ENCODE measurements at regions not wholly inside any gene's neighbourhood (a gene's known extent, or its start where the extent isn't known, plus 50 kb on each side); places are given as distances from the start of the nearest gene placed in this dataset.

DNA sequence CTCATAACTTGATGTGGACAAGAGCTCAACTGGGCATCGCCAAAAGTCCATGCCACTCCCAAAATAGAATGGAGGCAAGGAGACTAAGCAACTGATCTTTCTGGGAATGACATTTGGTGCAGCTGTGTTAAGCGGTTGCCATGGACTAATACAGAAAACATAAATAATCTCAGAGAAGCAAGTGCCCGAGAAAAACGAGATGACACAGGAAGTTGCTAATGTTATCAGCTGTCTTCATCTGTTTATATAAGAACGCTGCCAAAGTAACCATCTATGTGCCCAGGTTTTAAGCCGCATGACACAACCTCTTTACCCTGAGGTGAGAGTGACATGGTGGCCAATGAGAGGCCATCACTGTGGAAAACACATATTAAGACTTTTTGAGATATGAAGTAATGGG, 54.9 kb upstream of the SACS start:
- no peaks in the 10 kb centered on the region for H3K27me3 ChIP-seq
- no peak overlapping the region for H3K27ac ChIP-seq
- intact Hi-C loops (cut with DNase I), result no loop called here
- no peaks in the 10 kb centered on the region for H3K36me3 ChIP-seq
- TF ChIP-seq CTCF (IDR thresholded peaks at IDR 0.05) (no peak), EP300 (IDR thresholded peaks at IDR 0.05) (no peak), POLR2A (IDR thresholded peaks at IDR 0.05) (no peak)
- no peak overlapping the region for H3K4me3 ChIP-seq
- DNase-seq, result no peak
- no peaks in the 10 kb centered on the region for H3K4me1 ChIP-seq (ENCODE audit: insufficient read depth)
- H3K9me3 ChIP-seq, result no peaks in the 10 kb centered on the region
- WGBS, 3 donors, result 55 to 68% (median 66%) methylated on average over 6 of the region's 6 CpGs

GRCh38 chr13:23496255-23496654, 62.8 kb upstream of the SACS start:
- Histone ChIP-seq H3K27ac (no peak overlapping the region), H3K4me3 (no peak overlapping the region), H3K4me1 (ENCODE audit: insufficient read depth) (no peaks in the 10 kb centered on the region), H3K9me3 (no peaks in the 10 kb centered on the region), H3K36me3 (no peaks in the 10 kb centered on the region), H3K27me3 (no peaks in the 10 kb centered on the region)
- intact Hi-C loops (cut with DNase I), result no loop called here
- 93 to 99% (median 94%) methylated on average over 2 of the region's 2 CpGs for WGBS, 3 donors
- no peak for DNase-seq
- TF ChIP-seq CTCF (IDR thresholded peaks at IDR 0.05) (no peak), POLR2A (IDR thresholded peaks at IDR 0.05) (no peak), EP300 (IDR thresholded peaks at IDR 0.05) (no peak)

- Histone ChIP-seq H3K27ac (no peak overlapping the region), H3K4me3 (no peak overlapping the region), H3K36me3 (no peaks in the 10 kb centered on the region), H3K27me3 (no peaks in the 10 kb centered on the region), H3K9me3 (no peaks in the 10 kb centered on the region), H3K4me1 (ENCODE audit: insufficient read depth) (no peaks in the 10 kb centered on the region)
- WGBS, 3 donors, result 89 to 91% (median 90%) methylated on average over 6 of the region's 6 CpGs
- intact Hi-C loops (cut with DNase I), result no loop called here
- DNase-seq, result no peak
- no peak for TF ChIP-seq EP300 (IDR thresholded peaks at IDR 0.05)
- TF ChIP-seq CTCF (IDR thresholded peaks at IDR 0.05), result no peak
- TF ChIP-seq POLR2A (IDR thresholded peaks at IDR 0.05), result no peak
These were observed 63.7 kb upstream of the SACS start for GRCh38 chr13:23497191-23497590.

DNA sequence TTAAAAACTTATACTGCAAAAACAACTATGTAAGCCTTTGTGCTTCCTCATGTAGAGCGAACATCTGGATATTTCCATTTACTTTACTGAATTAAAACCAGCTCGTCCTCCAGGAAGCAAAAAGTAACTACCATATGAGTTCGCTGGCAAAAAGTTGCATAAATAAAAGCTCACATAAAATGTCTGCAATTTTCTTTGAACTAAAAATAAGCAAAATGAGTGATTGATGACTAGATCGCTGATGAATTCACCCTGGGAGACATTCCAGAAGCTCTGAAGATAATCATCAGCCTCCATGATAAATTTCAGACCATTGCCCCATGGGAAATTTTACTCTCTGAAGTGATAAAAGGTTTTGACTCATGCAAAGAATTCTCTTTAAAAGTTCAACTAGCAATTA, 67.3 kb upstream of the SACS start:
- Histone ChIP-seq H3K9me3 (no peaks in the 10 kb centered on the region), H3K4me3 (no peak overlapping the region), H3K27ac (no peak overlapping the region), H3K36me3 (no peaks in the 10 kb centered on the region), H3K27me3 (no peaks in the 10 kb centered on the region), H3K4me1 (ENCODE audit: insufficient read depth) (peaks cover 2% of the 10 kb centered on the region)
- intact Hi-C loops (cut with DNase I), result loop anchor here in 1 of 4 donors (10.0 kb wide), 1 partner anchor 1776 kb away; no protein-coding TSS in a partner anchor
- TF ChIP-seq POLR2A (IDR thresholded peaks at IDR 0.05) (no peak), CTCF (IDR thresholded peaks at IDR 0.05) (no peak), EP300 (IDR thresholded peaks at IDR 0.05) (no peak)
- DNase-seq, result no peak
- 41 to 57% (median 55%) methylated on average over 4 of the region's 4 CpGs for WGBS, 3 donors
